ENCODE measurements at regions not wholly inside any gene's neighbourhood (a gene's known extent, or its start where the extent isn't known, plus 50 kb on each side); places are given as distances from the start of the nearest gene placed in this dataset.

- TF ChIP-seq CTCF (conservative IDR thresholded peaks at IDR 0.05; ENCODE audit: low read depth in 2 of 2) (no peak), POLR2AphosphoS5 (IDR thresholded peaks at IDR 0.05; ENCODE audit: low read depth) (no peak)
These were observed 675.1 kb upstream of the CXADR start for GRCh38 chr21:16837721-16838120.

Measured in GM23338 (cell line).